Muscle layer of colon (tissue), 2 donors: ENCODE measurements at regions not wholly inside any gene's neighbourhood (a gene's known extent, or its start where the extent isn't known, plus 50 kb on each side); places are given as distances from the start of the nearest gene placed in this dataset.

Experiments
- H3K27ac ChIP-seq: one replicate; pipeline ENCODE4 v1.7.0; 2013; ENCODE audit warnings: low read depth, mild to moderate bottlenecking, low read length, moderate library complexity
- H3K27me3 ChIP-seq, 2 donors: one replicate each; pipeline ENCODE4 v1.7.0; 2013; ENCODE audit warnings: low read length in 2 of 2, mild to moderate bottlenecking in 2 of 2; ENCODE audit not compliant: insufficient read depth in 2 of 2, control insufficient read depth in 1 of 2
- H3K36me3 ChIP-seq: one replicate; pipeline ENCODE4 v1.7.0; 2013; ENCODE audit warnings: mild to moderate bottlenecking, low read length; ENCODE audit not compliant: insufficient read depth
- H3K4me1 ChIP-seq: one replicate; pipeline ENCODE4 v1.7.0; 2013; ENCODE audit warnings: mild to moderate bottlenecking, low read length; ENCODE audit not compliant: insufficient read depth
- H3K4me3 ChIP-seq, 2 donors: one replicate each; pipeline ENCODE4 v1.7.0; 2013; ENCODE audit warnings: low read length in 2 of 2, low read depth in 1 of 2, mild to moderate bottlenecking in 1 of 2, moderate library complexity in 1 of 2
- H3K9ac ChIP-seq: one replicate; pipeline ENCODE4 v1.7.0; 2013; ENCODE audit warnings: low read length
- H3K9me3 ChIP-seq: one replicate; pipeline ENCODE4 v1.7.0; 2013; ENCODE audit warnings: mild to moderate bottlenecking, low read length
- donor health status: abdominal sarcoma.
- donor health status: Adenocarcinoma of cecum.

GRCh38 chr3:77919244-77919643, 879.3 kb downstream of the ROBO2 start:
- no peaks in the 10 kb centered on the region for H3K27me3 ChIP-seq
- peaks cover 3% of the 10 kb centered on the region for H3K9me3 ChIP-seq
- no peak overlapping the region for H3K9ac ChIP-seq
- no peak overlapping the region for H3K27ac ChIP-seq
- no peaks in the 10 kb centered on the region for H3K4me1 ChIP-seq
- no peak overlapping the region for H3K4me3 ChIP-seq
- H3K36me3 ChIP-seq: no peaks in the 10 kb centered on the region

GRCh38 chr3:77931255-77932009, 891.5 kb downstream of the ROBO2 start:
- Histone ChIP-seq H3K27ac (no peak overlapping the region), H3K9me3 (no peaks in the 10 kb centered on the region), H3K4me3 (no peak overlapping the region), H3K9ac (no peak overlapping the region), H3K27me3 (no peaks in the 10 kb centered on the region), H3K4me1 (no peaks in the 10 kb centered on the region), H3K36me3 (no peaks in the 10 kb centered on the region)

GRCh38 chr3:77932926-77933325, 893.0 kb downstream of the ROBO2 start:
- Histone ChIP-seq H3K36me3 (no peaks in the 10 kb centered on the region), H3K4me1 (no peaks in the 10 kb centered on the region), H3K9me3 (no peaks in the 10 kb centered on the region), H3K4me3 (no peak overlapping the region), H3K27ac (no peak overlapping the region), H3K27me3 (no peaks in the 10 kb centered on the region), H3K9ac (no peak overlapping the region)

GRCh38 chr3:77933926-77934325, 894.0 kb downstream of the ROBO2 start:
- H3K36me3 ChIP-seq: no peaks in the 10 kb centered on the region
- H3K27me3 ChIP-seq: no peaks in the 10 kb centered on the region
- H3K27ac ChIP-seq: no peak overlapping the region
- H3K4me3 ChIP-seq: no peak overlapping the region
- no peaks in the 10 kb centered on the region for H3K9me3 ChIP-seq
- no peak overlapping the region for H3K9ac ChIP-seq
- H3K4me1 ChIP-seq: no peaks in the 10 kb centered on the region

- no peak overlapping the region for H3K4me3 ChIP-seq
- no peaks in the 10 kb centered on the region for H3K27me3 ChIP-seq
- H3K4me1 ChIP-seq: no peaks in the 10 kb centered on the region
Measured at GRCh38 chr3:77935418-77935817, 895.5 kb downstream of the ROBO2 start.

GRCh38 chr3:77939726-77940125, 899.8 kb downstream of the ROBO2 start:
- Histone ChIP-seq H3K4me3 (no peak overlapping the region), H3K27me3 (no peaks in the 10 kb centered on the region), H3K27ac (no peak overlapping the region), H3K9me3 (no peaks in the 10 kb centered on the region), H3K9ac (no peak overlapping the region), H3K4me1 (no peaks in the 10 kb centered on the region), H3K36me3 (no peaks in the 10 kb centered on the region)

More at GRCh38 chr3:77935418-77935817, 895.5 kb downstream of the ROBO2 start:
- Histone ChIP-seq H3K9me3 (no peaks in the 10 kb centered on the region), H3K27ac (no peak overlapping the region), H3K9ac (no peak overlapping the region), H3K36me3 (no peaks in the 10 kb centered on the region)

- no peak overlapping the region for H3K9ac ChIP-seq
- no peaks in the 10 kb centered on the region for H3K9me3 ChIP-seq
- no peak overlapping the region for H3K4me3 ChIP-seq
- H3K27ac ChIP-seq: no peak overlapping the region
- H3K4me1 ChIP-seq: no peaks in the 10 kb centered on the region
- no peaks in the 10 kb centered on the region for H3K27me3 ChIP-seq
- H3K36me3 ChIP-seq: no peaks in the 10 kb centered on the region
Measured at GRCh38 chr3:77943598-77943997, 903.7 kb downstream of the ROBO2 start.

GRCh38 chr3:77945320-77945719, 905.4 kb downstream of the ROBO2 start:
- H3K36me3 ChIP-seq: no peaks in the 10 kb centered on the region
- no peak overlapping the region for H3K4me3 ChIP-seq
- no peak overlapping the region for H3K9ac ChIP-seq
- H3K27me3 ChIP-seq: no peaks in the 10 kb centered on the region
- no peak overlapping the region for H3K27ac ChIP-seq
- no peaks in the 10 kb centered on the region for H3K9me3 ChIP-seq
- no peaks in the 10 kb centered on the region for H3K4me1 ChIP-seq

GRCh38 chr3:77947671-77948070, 907.8 kb downstream of the ROBO2 start:
- Histone ChIP-seq H3K27me3 (no peaks in the 10 kb centered on the region), H3K9ac (no peak overlapping the region), H3K4me3 (no peak overlapping the region), H3K9me3 (no peaks in the 10 kb centered on the region), H3K36me3 (no peaks in the 10 kb centered on the region), H3K4me1 (no peaks in the 10 kb centered on the region), H3K27ac (no peak overlapping the region)

GRCh38 chr3:77967621-77968020, 927.7 kb downstream of the ROBO2 start:
- Histone ChIP-seq H3K4me3 (no peak overlapping the region), H3K36me3 (no peaks in the 10 kb centered on the region), H3K9me3 (no peaks in the 10 kb centered on the region), H3K9ac (no peak overlapping the region), H3K4me1 (no peaks in the 10 kb centered on the region), H3K27me3 (no peaks in the 10 kb centered on the region), H3K27ac (no peak overlapping the region)

- H3K4me3 ChIP-seq: no peak overlapping the region
- H3K4me1 ChIP-seq: no peaks in the 10 kb centered on the region
- no peaks in the 10 kb centered on the region for H3K27me3 ChIP-seq
- H3K9ac ChIP-seq: no peak overlapping the region
- no peaks in the 10 kb centered on the region for H3K9me3 ChIP-seq
- no peak overlapping the region for H3K27ac ChIP-seq
- no peaks in the 10 kb centered on the region for H3K36me3 ChIP-seq
Measured at GRCh38 chr3:77976079-77976478, 936.2 kb downstream of the ROBO2 start.

GRCh38 chr3:78003090-78003489, 963.2 kb downstream of the ROBO2 start:
- no peaks in the 10 kb centered on the region for H3K9me3 ChIP-seq

More at GRCh38 chr3:78003090-78003489, 963.2 kb downstream of the ROBO2 start:
- Histone ChIP-seq H3K4me3 (no peak overlapping the region), H3K27me3 (no peaks in the 10 kb centered on the region), H3K4me1 (no peaks in the 10 kb centered on the region), H3K9ac (no peak overlapping the region), H3K36me3 (no peaks in the 10 kb centered on the region), H3K27ac (no peak overlapping the region)
